NB4 (cell line): ENCODE measurements at regions not wholly inside any gene's neighbourhood (a gene's known extent, or its start where the extent isn't known, plus 50 kb on each side); places are given as distances from the start of the nearest gene placed in this dataset.

Experiments
- CTCF ChIP-seq: IDR thresholded peaks from one replicate; pipeline ENCODE4 v1.5.1; 2012; ENCODE audit warnings: low read depth, low read length
- MAX ChIP-seq: IDR thresholded peaks from 2 replicates; pipeline ENCODE4 v1.6.1; 2011; ENCODE audit warnings: low read depth, low read length
- MYC ChIP-seq: IDR thresholded peaks from 2 replicates; pipeline ENCODE4 v1.6.1; 2011; ENCODE audit warnings: low read depth, low read length
- POLR2A ChIP-seq: IDR thresholded peaks from 2 replicates; pipeline ENCODE4 v1.6.1; 2011; ENCODE audit warnings: mild to moderate bottlenecking; ENCODE audit not compliant: insufficient read length; ENCODE audit errors: extremely low read depth

- TF ChIP-seq POLR2A: no peak
- no peak for TF ChIP-seq MAX
- TF ChIP-seq CTCF: no peak
- no peak for TF ChIP-seq MYC
Observed at GRCh38 chr1:95926331-95926730, 692.3 kb downstream of the RWDD3 start.
